B cell (primary cell): ENCODE measurements at regions not wholly inside any gene's neighbourhood (a gene's known extent, or its start where the extent isn't known, plus 50 kb on each side); places are given as distances from the start of the nearest gene placed in this dataset.

Experiments
- ATAC-seq: fragments of 200-7000 bp; cut with Tn5 transposase; one replicate; pipeline ENCODE4 v1.10.0; 2021; ENCODE audit warnings: low read depth, mild to moderate bottlenecking, moderate number of reproducible peaks, moderate library complexity
- CTCF ChIA-PET: fragments of 350-600 bp; sonication (Branson Sonifier 250); formaldehyde crosslinking; loops from one replicate; lab custom pipeline; 2021; ENCODE audit warnings: antibody characterized with exemption, inconsistent platforms; lab: Charles Lee
- POLR2A ChIA-PET: fragments of 350-600 bp; sonication (Branson Sonifier 250); formaldehyde crosslinking; loops from one replicate; lab custom pipeline; 2021; ENCODE audit warnings: antibody characterized with exemption; lab: Charles Lee
- DNase-seq: peaks from one replicate; pipeline ENCODE4 v3.0.0; 2013
- H2AFZ ChIP-seq: 2 replicates; pipeline ENCODE4 v1.6.1; 2012; ENCODE audit warnings: mild to moderate bottlenecking, low read depth, low read length; ENCODE audit not compliant: insufficient read depth, poor library complexity, severe bottlenecking
- H3K27ac ChIP-seq, 2 donors: 1 replicate in 1 of 2; 2 replicates in 1 of 2; pipeline ENCODE4 v1.5.1; 2012 to 2013; ENCODE audit warnings: low read length in 2 of 2, mild to moderate bottlenecking in 2 of 2, moderate library complexity in 1 of 2
- H3K27me3 ChIP-seq, 4 experiments: fragments of 200-600 bp in 1 of 4; sonication (generic) in 1 of 4; replicated peaks in 1 of 4; 1 replicate in 2 of 4; 2 replicates in 2 of 4; pipeline versions ENCODE4 v1.6.1 to v1.7.0; 2013 to 2016; ENCODE audit warnings: low read length in 3 of 4, mild to moderate bottlenecking in 2 of 4, mixed read lengths in 1 of 4, moderate library complexity in 1 of 4; ENCODE audit not compliant: insufficient read depth in 4 of 4, control insufficient read depth in 3 of 4; ENCODE audit errors: control extremely low read depth in 1 of 4
- H3K36me3 ChIP-seq, 2 experiments: replicated peaks in 1 of 2; 1 replicate in 1 of 2; 2 replicates in 1 of 2; pipeline versions ENCODE4 v1.6.1 to v1.7.1; 2013; ENCODE audit warnings: low read length in 1 of 2; ENCODE audit not compliant: insufficient read depth in 2 of 2, control insufficient read depth in 1 of 2; ENCODE audit errors: control extremely low read depth in 1 of 2, extremely low read depth in 1 of 2
- H3K4me1 ChIP-seq, 2 donors: fragments of 200-600 bp in 1 of 2; sonication (generic) in 1 of 2; 1 replicate in 1 of 2; 2 replicates in 1 of 2; pipeline versions ENCODE4 v1.5.1 to v1.6.1; 2013 to 2017; ENCODE audit warnings: low read length in 2 of 2; ENCODE audit not compliant: control insufficient read depth in 2 of 2, insufficient read depth in 2 of 2
- H3K4me2 ChIP-seq: replicated peaks from 2 replicates; pipeline ENCODE3; 2012; ENCODE audit warnings: mild to moderate bottlenecking, low read depth, low read length; ENCODE audit not compliant: poor library complexity, severe bottlenecking
- H3K4me3 ChIP-seq, 5 experiments: fragments of 200-600 bp in 1 of 5; sonication (generic) in 1 of 5; 1 replicate in 3 of 5; 2 replicates in 2 of 5; pipeline versions ENCODE4 v1.5.1 to v1.7.0; 2011 to 2016; ENCODE audit warnings: low read length in 4 of 5, mild to moderate bottlenecking in 4 of 5, low read depth in 2 of 5, control low read depth in 1 of 5, moderate library complexity in 1 of 5; ENCODE audit not compliant: insufficient read depth in 1 of 5; ENCODE audit errors: control extremely low read depth in 1 of 5, extremely low read depth in 1 of 5
- H3K79me2 ChIP-seq: fragments of 200-600 bp; sonication (generic); one replicate; pipeline ENCODE4 v1.6.0; 2016; ENCODE audit warnings: low read length; ENCODE audit not compliant: control insufficient read depth, insufficient read depth
- H3K9ac ChIP-seq: fragments of 200-600 bp; sonication (generic); 2 replicates; pipeline ENCODE4 v1.6.1; 2017; ENCODE audit warnings: mild to moderate bottlenecking, low read length, moderate library complexity
- H3K9me3 ChIP-seq, 3 donors: one replicate each; pipeline versions ENCODE4 v1.6.1 to v1.7.1; 2013; ENCODE audit warnings: low read length in 2 of 3; ENCODE audit not compliant: control insufficient read depth in 2 of 3, insufficient read depth in 1 of 3; ENCODE audit errors: control extremely low read depth in 1 of 3
- H4K20me1 ChIP-seq: 2 replicates; pipeline ENCODE4 v1.6.0; 2012; ENCODE audit warnings: mild to moderate bottlenecking, low read length; ENCODE audit not compliant: insufficient read depth, control insufficient read depth, poor library complexity, severe bottlenecking
- H3K27ac Mint-ChIP-seq: one replicate; pipeline ENCODE4 v1.8.0; 2021; ENCODE audit warnings: mixed read lengths
- H3K27me3 Mint-ChIP-seq: one replicate; pipeline ENCODE4 v1.8.0; 2021; ENCODE audit warnings: mixed read lengths
- H3K4me1 Mint-ChIP-seq: one replicate; pipeline ENCODE4 v1.8.0; 2021; ENCODE audit warnings: mixed read lengths
- H3K4me3 Mint-ChIP-seq: one replicate; pipeline ENCODE4 v1.8.0; 2021; ENCODE audit warnings: mixed read lengths
- H3K9me3 Mint-ChIP-seq: one replicate; pipeline ENCODE4 v1.8.0; 2022; ENCODE audit warnings: mixed read lengths; ENCODE audit not compliant: insufficient read depth
- CTCF ChIP-seq: fragments of 200-600 bp; IDR thresholded peaks from one replicate; pipeline ENCODE4 v1.8.0; 2022; ENCODE audit warnings: antibody characterized with exemption, mild to moderate bottlenecking
- EZH2 ChIP-seq: IDR thresholded peaks from 2 replicates; pipeline ENCODE4 v1.6.1; 2012; ENCODE audit warnings: borderline replicate concordance, low read depth, mild to moderate bottlenecking, moderate library complexity, low read length; ENCODE audit not compliant: insufficient read depth, poor library complexity, severe bottlenecking
- WGBS: methylation state at CpG from one replicate; pipeline ENCODE4 v1.1.5; 2013; ENCODE audit warnings: missing lambda C conversion rate; ENCODE audit not compliant: insufficient coverage; 5-methylcytosine and 5-hydroxymethylcytosine counted together
- intact Hi-C: fragments of 100-400 bp; cut with micrococcal nuclease; formaldehyde crosslinking; loops from one replicate; pipeline ENCODE4 v1.10.0; 2022

- Mint-ChIP-seq H3K27ac (no peak overlapping the region), H3K4me3 (no peak overlapping the region), H3K27me3 (no peaks in the 10 kb centered on the region), H3K9me3 (peaks cover 5% of the 10 kb centered on the region), H3K4me1 (no peaks in the 10 kb centered on the region)
- H4K20me1 ChIP-seq = no peaks in the 10 kb centered on the region
- H3K9me3 ChIP-seq = no peaks in the 10 kb centered on the region
- no peak for DNase-seq
- no peaks in the 10 kb centered on the region for H3K36me3 ChIP-seq
- no peak overlapping the region for H3K4me3 ChIP-seq
- H3K27me3 ChIP-seq = no peaks in the 10 kb centered on the region
- ChIA-PET CTCF (no interaction called here), POLR2A (no interaction called here)
- WGBS = no CpG with 5 or more reads among the region's 3 CpGs
- no peak overlapping the region for H3K9ac ChIP-seq
- no peak overlapping the region for H2AFZ ChIP-seq
- TF ChIP-seq CTCF = no peak
- TF ChIP-seq EZH2 = no peak
- intact Hi-C loops = no loop called here
- no peaks in the 10 kb centered on the region for H3K79me2 ChIP-seq
- no peak overlapping the region for H3K4me2 ChIP-seq
- no peak for ATAC-seq
- no peaks in the 10 kb centered on the region for H3K4me1 ChIP-seq
- H3K27ac ChIP-seq = no peak overlapping the region
Observed at GRCh38 chr16:60295451-60295850, 1561.3 kb upstream of the GOT2 start.

- ChIA-PET POLR2A (no interaction called here), CTCF (no interaction called here)
- no CpG with 5 or more reads among the region's 1 CpG for WGBS
- no peak for DNase-seq
- Histone ChIP-seq H3K4me3 (no peak overlapping the region), H3K9me3 (no peaks in the 10 kb centered on the region), H3K27me3 (no peaks in the 10 kb centered on the region), H3K9ac (no peak overlapping the region), H3K27ac (no peak overlapping the region), H3K4me1 (no peaks in the 10 kb centered on the region), H2AFZ (no peak overlapping the region), H3K36me3 (no peaks in the 10 kb centered on the region), H4K20me1 (no peaks in the 10 kb centered on the region), H3K4me2 (no peak overlapping the region), H3K79me2 (no peaks in the 10 kb centered on the region)
- no peak overlapping the region for H3K4me3 Mint-ChIP-seq
- no peak overlapping the region for H3K27ac Mint-ChIP-seq
- no peaks in the 10 kb centered on the region for H3K4me1 Mint-ChIP-seq
- H3K27me3 Mint-ChIP-seq = no peaks in the 10 kb centered on the region
- TF ChIP-seq EZH2 = no peak
- TF ChIP-seq CTCF = no peak
- no peak for ATAC-seq
- no peaks in the 10 kb centered on the region for H3K9me3 Mint-ChIP-seq
- intact Hi-C loops = no loop called here
Observed at GRCh38 chr16:60285794-60286193, 1551.7 kb upstream of the GOT2 start.
